ENCODE measurements at regions not wholly inside any gene's neighbourhood (a gene's known extent, or its start where the extent isn't known, plus 50 kb on each side); places are given as distances from the start of the nearest gene placed in this dataset.
"Not testable (repeated sequence)": the region's sequence is repeated elsewhere in the genome, so short reads cannot be mapped to it uniquely, and the experiment has no call there.

DNA sequence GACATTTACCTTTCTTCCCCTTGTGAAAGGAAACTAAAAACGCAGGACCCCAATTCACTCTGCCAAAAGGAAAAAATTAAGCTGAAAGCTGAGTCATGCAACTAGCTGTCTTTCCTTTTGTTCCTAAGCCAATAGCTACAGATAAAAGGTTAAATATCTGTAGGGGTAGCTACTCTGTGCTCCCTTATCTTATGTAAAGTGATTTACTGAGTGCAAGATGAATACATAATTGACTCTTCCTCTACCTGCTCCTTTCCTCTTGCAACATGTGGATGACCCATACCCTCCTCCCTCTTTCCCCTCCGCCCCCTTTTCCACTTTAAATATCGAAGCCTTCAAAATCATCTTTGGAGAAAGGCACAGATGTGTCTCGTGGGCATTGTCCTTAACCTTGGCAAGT is 68.0 kb upstream of the ZNF157 start:
- DNase-seq (ENCODE audit: low read depth) = no peak

GRCh38 chrX:47306471-47307023 is 63.8 kb upstream of the ZNF157 start:
- DNase-seq (ENCODE audit: low read depth) = not testable (repeated sequence)

- DNase-seq (ENCODE audit: low read depth) = peak; percentile 20
These were observed 58.2 kb upstream of the ZNF157 start for GRCh38 chrX:47311932-47312774.

- no peak for DNase-seq (ENCODE audit: low read depth)
These were observed 57.3 kb upstream of the ZNF157 start for GRCh38 chrX:47313056-47313455.

DNA sequence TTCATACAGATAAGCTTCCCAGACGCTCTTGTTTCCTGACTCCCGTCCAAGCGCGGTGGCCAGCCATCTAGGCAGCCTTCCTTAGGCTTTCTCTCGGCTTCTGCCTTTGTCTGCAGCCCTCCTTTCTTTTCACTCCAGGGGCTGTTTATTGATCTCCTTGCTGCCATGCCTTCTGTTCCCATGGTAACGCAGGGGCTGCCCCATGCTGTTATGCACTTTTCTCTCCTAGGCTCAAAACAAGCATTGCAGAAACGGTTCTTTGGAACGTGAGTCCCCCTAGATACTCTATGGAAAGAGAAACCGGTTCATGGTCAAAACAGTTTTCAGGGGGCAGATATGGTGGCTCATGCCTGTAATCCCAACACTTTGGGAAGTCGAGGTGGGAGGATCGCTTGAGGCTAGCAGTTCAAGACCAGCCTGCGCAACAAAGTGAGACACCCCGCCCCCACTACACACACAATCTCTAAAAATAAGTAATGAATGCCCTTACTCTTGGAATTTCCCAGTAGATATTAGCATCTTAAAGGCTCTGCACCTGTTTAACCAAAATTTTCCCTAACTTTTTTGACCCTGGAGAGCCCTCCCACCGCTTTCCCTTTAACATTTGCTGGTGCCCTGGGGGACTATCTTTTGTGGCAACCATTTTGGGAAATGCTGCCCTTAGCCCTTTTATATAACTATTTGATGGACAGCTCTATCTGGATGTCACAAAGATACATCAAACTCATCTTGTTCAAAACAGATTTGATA is 53.9 kb upstream of the ZNF157 start:
- no peak for DNase-seq (ENCODE audit: low read depth)
